ENCODE measurements at regions not wholly inside any gene's neighbourhood (a gene's known extent, or its start where the extent isn't known, plus 50 kb on each side); places are given as distances from the start of the nearest gene placed in this dataset.

- Histone ChIP-seq H3K79me2 (ENCODE audit: low read length) (no peaks in the 10 kb centered on the region), H3K4me2 (ENCODE audit: low read length) (no peak overlapping the region), H3K4me1 (ENCODE audit: insufficient read depth, low read length) (peaks cover 5% of the 10 kb centered on the region), H3K27ac (ENCODE audit: low read length) (no peak overlapping the region), H3K9me2 (replicated peaks; ENCODE audit: low read length) (no peaks in the 10 kb centered on the region), H3F3A (ENCODE audit: low read length, unreplicated experiment) (no peaks in the 10 kb centered on the region), H3K27me3 (ENCODE audit: low read length) (no peaks in the 10 kb centered on the region), H3K9me3 (ENCODE audit: low read length) (no peaks in the 10 kb centered on the region), H3K4me3 (ENCODE audit: low read length) (no peak overlapping the region), H4K20me1 (ENCODE audit: low read length) (no peaks in the 10 kb centered on the region), H3K36me3 (ENCODE audit: low read depth, low read length) (no peaks in the 10 kb centered on the region), H2AFZ (ENCODE audit: low read length) (no peak overlapping the region), H3K9ac (ENCODE audit: low read length) (no peak overlapping the region)
- ChIA-PET CTCF (no interaction called here), POLR2A (ENCODE audit: unreplicated experiment) (no interaction called here)
- no peak for ATAC-seq
- DNase-seq, result no peak
- intact Hi-C loops (cut with micrococcal nuclease), result no loop called here
- no TSS peak for BruUV-seq (replicated peaks)
- TF ChIP-seq EZH2 (IDR thresholded peaks at IDR 0.05; ENCODE audit: low read length, unreplicated experiment) (no peak), EZH2phosphoT487 (IDR thresholded peaks at IDR 0.05; ENCODE audit: borderline replicate concordance, low read length) (no peak)
- TF ChIP-seq, protein P1, sequence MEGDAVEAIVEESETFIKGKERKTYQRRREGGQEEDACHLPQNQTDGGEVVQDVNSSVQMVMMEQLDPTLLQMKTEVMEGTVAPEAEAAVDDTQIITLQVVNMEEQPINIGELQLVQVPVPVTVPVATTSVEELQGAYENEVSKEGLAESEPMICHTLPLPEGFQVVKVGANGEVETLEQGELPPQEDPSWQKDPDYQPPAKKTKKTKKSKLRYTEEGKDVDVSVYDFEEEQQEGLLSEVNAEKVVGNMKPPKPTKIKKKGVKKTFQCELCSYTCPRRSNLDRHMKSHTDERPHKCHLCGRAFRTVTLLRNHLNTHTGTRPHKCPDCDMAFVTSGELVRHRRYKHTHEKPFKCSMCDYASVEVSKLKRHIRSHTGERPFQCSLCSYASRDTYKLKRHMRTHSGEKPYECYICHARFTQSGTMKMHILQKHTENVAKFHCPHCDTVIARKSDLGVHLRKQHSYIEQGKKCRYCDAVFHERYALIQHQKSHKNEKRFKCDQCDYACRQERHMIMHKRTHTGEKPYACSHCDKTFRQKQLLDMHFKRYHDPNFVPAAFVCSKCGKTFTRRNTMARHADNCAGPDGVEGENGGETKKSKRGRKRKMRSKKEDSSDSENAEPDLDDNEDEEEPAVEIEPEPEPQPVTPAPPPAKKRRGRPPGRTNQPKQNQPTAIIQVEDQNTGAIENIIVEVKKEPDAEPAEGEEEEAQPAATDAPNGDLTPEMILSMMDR (conservative IDR thresholded peaks at IDR 0.05; ENCODE audit: low read depth, low read length), result no peak
These were observed 87.5 kb downstream of the ANKRD60 start for GRCh38 chr20:58140787-58141425.

GRCh38 chr20:58139849-58140786, 88.3 kb downstream of the ANKRD60 start:
- POLR2A ChIA-PET (ENCODE audit: unreplicated experiment), result no interaction called here
- no peaks in the 10 kb centered on the region for H3K36me3 ChIP-seq (ENCODE audit: low read depth, low read length)
- no peak for ATAC-seq
- no peak overlapping the region for H2AFZ ChIP-seq (ENCODE audit: low read length)
- BruUV-seq (replicated peaks), result no TSS peak
- DNase-seq, result no peak
- no peak overlapping the region for H3K27ac ChIP-seq (ENCODE audit: low read length)
- intact Hi-C loops (cut with micrococcal nuclease), result no loop called here
- TF ChIP-seq, protein P1 (conservative IDR thresholded peaks at IDR 0.05; ENCODE audit: low read depth, low read length), result no peak
- TF ChIP-seq EZH2phosphoT487 (IDR thresholded peaks at IDR 0.05; ENCODE audit: borderline replicate concordance, low read length), result no peak
- TF ChIP-seq EZH2 (IDR thresholded peaks at IDR 0.05; ENCODE audit: low read length, unreplicated experiment), result no peak
- H3K9me2 ChIP-seq (replicated peaks; ENCODE audit: low read length), result no peaks in the 10 kb centered on the region
- H3F3A ChIP-seq (ENCODE audit: low read length, unreplicated experiment), result no peaks in the 10 kb centered on the region
- H3K27me3 ChIP-seq (ENCODE audit: low read length), result no peaks in the 10 kb centered on the region
- no peak overlapping the region for H3K9ac ChIP-seq (ENCODE audit: low read length)
- no peak overlapping the region for H3K4me3 ChIP-seq (ENCODE audit: low read length)
- no peaks in the 10 kb centered on the region for H3K79me2 ChIP-seq (ENCODE audit: low read length)
- no peaks in the 10 kb centered on the region for H3K9me3 ChIP-seq (ENCODE audit: low read length)
- no peak overlapping the region for H3K4me2 ChIP-seq (ENCODE audit: low read length)
- CTCF ChIA-PET, result no interaction called here
- H3K4me1 ChIP-seq (ENCODE audit: insufficient read depth, low read length), result peaks cover 13% of the 10 kb centered on the region
- no peaks in the 10 kb centered on the region for H4K20me1 ChIP-seq (ENCODE audit: low read length)

DNA sequence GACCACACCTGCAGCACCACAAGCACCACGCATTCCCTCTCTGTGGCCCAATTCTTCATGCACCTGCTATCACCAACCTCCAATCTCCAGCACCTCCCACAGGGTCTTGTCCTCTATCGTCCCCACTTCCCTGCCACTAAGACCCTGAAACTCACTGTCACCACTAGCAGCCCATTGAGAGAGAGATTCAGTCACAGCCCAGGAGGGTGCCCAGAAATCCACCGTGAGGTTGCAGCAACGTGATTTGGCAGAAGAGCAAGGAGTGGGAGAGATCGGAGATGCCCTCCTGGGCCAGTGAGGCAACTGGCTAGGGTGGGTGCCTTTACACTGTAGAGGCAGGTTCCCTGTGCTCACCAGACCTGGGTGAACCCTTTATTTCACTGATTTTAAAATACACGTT, 90.1 kb downstream of the ANKRD60 start:
- DNase-seq (no peak), ATAC-seq (no peak)
- Histone ChIP-seq H2AFZ (ENCODE audit: low read length) (no peak overlapping the region), H3K27ac (ENCODE audit: low read length) (no peak overlapping the region), H3K36me3 (ENCODE audit: low read depth, low read length) (no peaks in the 10 kb centered on the region), H3K79me2 (ENCODE audit: low read length) (no peaks in the 10 kb centered on the region), H3K9me3 (ENCODE audit: low read length) (no peaks in the 10 kb centered on the region), H3K4me1 (ENCODE audit: insufficient read depth, low read length) (peaks cover 15% of the 10 kb centered on the region), H3K9ac (ENCODE audit: low read length) (no peak overlapping the region), H3K9me2 (replicated peaks; ENCODE audit: low read length) (no peaks in the 10 kb centered on the region), H4K20me1 (ENCODE audit: low read length) (no peaks in the 10 kb centered on the region), H3K4me2 (ENCODE audit: low read length) (no peak overlapping the region), H3F3A (ENCODE audit: low read length, unreplicated experiment) (no peaks in the 10 kb centered on the region), H3K27me3 (ENCODE audit: low read length) (no peaks in the 10 kb centered on the region), H3K4me3 (ENCODE audit: low read length) (no peak overlapping the region)
- TF ChIP-seq, protein P1 (conservative IDR thresholded peaks at IDR 0.05; ENCODE audit: low read depth, low read length), result no peak
- TF ChIP-seq EZH2 (IDR thresholded peaks at IDR 0.05; ENCODE audit: low read length, unreplicated experiment) (no peak), EZH2phosphoT487 (IDR thresholded peaks at IDR 0.05; ENCODE audit: borderline replicate concordance, low read length) (no peak)
- ChIA-PET CTCF (no interaction called here), POLR2A (ENCODE audit: unreplicated experiment) (no interaction called here)
- intact Hi-C loops (cut with micrococcal nuclease), result no loop called here
- BruUV-seq (replicated peaks), result no TSS peak
